Osteoblast (primary cell): ENCODE measurements at regions not wholly inside any gene's neighbourhood (a gene's known extent, or its start where the extent isn't known, plus 50 kb on each side); places are given as distances from the start of the nearest gene placed in this dataset.
"Not testable (repeated sequence)": the region's sequence is repeated elsewhere in the genome, so short reads cannot be mapped to it uniquely, and the experiment has no call there.

Source experiments
- DNase-seq: peaks from one replicate; pipeline ENCODE4 v3.0.0; 2011; ENCODE audit warnings: low spot score, mixed read lengths; ENCODE audit not compliant: insufficient read length; ENCODE audit errors: missing footprints
- H2AFZ ChIP-seq: 2 replicates; pipeline ENCODE4 v1.6.0; 2011; ENCODE audit warnings: mild to moderate bottlenecking, low read length
- H3K27ac ChIP-seq: 2 replicates; pipeline ENCODE4 v1.5.1; 2011; ENCODE audit warnings: mild to moderate bottlenecking, low read depth, low read length, moderate library complexity
- H3K27me3 ChIP-seq: 2 replicates; pipeline ENCODE4 v1.6.0; 2012; ENCODE audit warnings: mild to moderate bottlenecking, control low read depth, inconsistent platforms, low read length, moderate library complexity; ENCODE audit not compliant: insufficient read depth
- H3K36me3 ChIP-seq: 2 replicates; pipeline ENCODE4 v1.5.1; 2011; ENCODE audit warnings: mild to moderate bottlenecking, low read length, control low read depth, moderate library complexity; ENCODE audit not compliant: insufficient read depth
- H3K4me1 ChIP-seq: 2 replicates; pipeline ENCODE4 v1.5.1; 2011; ENCODE audit warnings: mild to moderate bottlenecking, low read length, control low read depth, moderate library complexity; ENCODE audit not compliant: insufficient read depth
- H3K4me2 ChIP-seq: 2 replicates; pipeline ENCODE4 v1.6.0; 2011; ENCODE audit warnings: mild to moderate bottlenecking, low read length; ENCODE audit not compliant: insufficient read depth
- H3K4me3 ChIP-seq: fragments of 200-600 bp; sonication (generic); 3 replicates; pipeline ENCODE4 v1.5.1; 2012; ENCODE audit warnings: mild to moderate bottlenecking, low read length, inconsistent platforms; ENCODE audit not compliant: insufficient read depth
- H3K79me2 ChIP-seq: 2 replicates; pipeline ENCODE4 v1.6.0; 2012; ENCODE audit warnings: mild to moderate bottlenecking, low read length, control low read depth, inconsistent platforms; ENCODE audit not compliant: insufficient read depth
- H3K9me3 ChIP-seq: 2 replicates; pipeline ENCODE4 v1.5.1; 2011; ENCODE audit warnings: low read depth, low read length, control low read depth
- H4K20me1 ChIP-seq: 2 replicates; pipeline ENCODE4 v1.6.0; 2012; ENCODE audit warnings: mild to moderate bottlenecking, low read length, control low read depth; ENCODE audit not compliant: insufficient read depth
- CTCF ChIP-seq: IDR thresholded peaks from 2 replicates; pipeline ENCODE4 v1.5.1; 2011; ENCODE audit warnings: mild to moderate bottlenecking, low read depth, low read length, moderate library complexity; ENCODE audit errors: extremely low read depth

DNA sequence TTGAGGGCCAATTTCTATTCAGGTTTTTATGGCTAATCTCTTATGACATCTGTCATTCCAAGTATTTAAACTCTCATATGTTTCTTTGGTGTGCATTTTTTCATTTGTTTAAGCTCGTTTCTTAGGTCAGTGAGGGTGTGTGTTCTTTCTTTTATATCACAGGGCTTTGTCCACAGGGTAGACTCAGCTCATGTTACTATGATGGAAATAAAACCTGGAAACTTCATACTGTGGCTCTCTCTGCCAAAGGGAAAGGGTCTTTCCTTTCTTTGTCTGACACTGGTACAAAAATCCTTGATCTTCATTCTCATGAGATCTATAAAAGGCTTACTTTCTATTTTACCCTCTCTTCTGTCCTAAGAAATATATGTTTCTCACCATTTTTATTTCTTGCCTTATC, 129.6 kb upstream of the SP8 start:
- Histone ChIP-seq H3K4me3 (no peak overlapping the region), H3K4me2 (no peak overlapping the region), H3K79me2 (no peaks in the 10 kb centered on the region), H3K27ac (no peak overlapping the region), H4K20me1 (no peaks in the 10 kb centered on the region), H2AFZ (no peak overlapping the region), H3K36me3 (no peaks in the 10 kb centered on the region), H3K4me1 (no peaks in the 10 kb centered on the region), H3K27me3 (no peaks in the 10 kb centered on the region), H3K9me3 (no peaks in the 10 kb centered on the region)
- no peak for TF ChIP-seq CTCF
- DNase-seq, result no peak

GRCh38 chr7:20917603-20918002, 130.9 kb upstream of the SP8 start:
- Histone ChIP-seq H3K9me3 (no peaks in the 10 kb centered on the region), H3K36me3 (no peaks in the 10 kb centered on the region), H2AFZ (no peak overlapping the region), H3K79me2 (no peaks in the 10 kb centered on the region), H3K27me3 (no peaks in the 10 kb centered on the region), H3K4me3 (no peak overlapping the region), H3K4me2 (no peak overlapping the region), H4K20me1 (no peaks in the 10 kb centered on the region), H3K27ac (no peak overlapping the region), H3K4me1 (no peaks in the 10 kb centered on the region)
- no peak for DNase-seq
- no peak for TF ChIP-seq CTCF

GRCh38 chr7:20918156-20918555, 131.5 kb upstream of the SP8 start:
- no peak overlapping the region for H3K27ac ChIP-seq
- no peaks in the 10 kb centered on the region for H3K9me3 ChIP-seq
- no peak for TF ChIP-seq CTCF

GRCh38 chr7:20927178-20927577, 140.5 kb upstream of the SP8 start:
- not testable (repeated sequence) for H2AFZ ChIP-seq, H3K36me3 ChIP-seq, H3K4me3 ChIP-seq, H3K9me3 ChIP-seq, H3K27ac ChIP-seq, H3K27me3 ChIP-seq, DNase-seq, H3K4me2 ChIP-seq, H3K4me1 ChIP-seq, H3K79me2 ChIP-seq, H4K20me1 ChIP-seq

More at GRCh38 chr7:20918156-20918555, 131.5 kb upstream of the SP8 start:
- Histone ChIP-seq H3K4me2 (no peak overlapping the region), H3K79me2 (no peaks in the 10 kb centered on the region), H3K36me3 (no peaks in the 10 kb centered on the region), H3K27me3 (no peaks in the 10 kb centered on the region), H4K20me1 (no peaks in the 10 kb centered on the region), H3K4me3 (no peak overlapping the region), H3K4me1 (no peaks in the 10 kb centered on the region), H2AFZ (no peak overlapping the region)
- DNase-seq, result no peak
